ENCODE measurements at regions not wholly inside any gene's neighbourhood (a gene's known extent, or its start where the extent isn't known, plus 50 kb on each side); places are given as distances from the start of the nearest gene placed in this dataset.

GRCh38 chr9:13382595-13382994 is 103.1 kb upstream of the MPDZ start:
- TF ChIP-seq EP300 (IDR thresholded peaks at IDR 0.05) (no peak), CTCF (IDR thresholded peaks at IDR 0.05) (no peak)

All from stomach (tissue), 4 donors.